NCI-H2029 treated with DMSO at 0.1 percent for 48 hours (cell line): ENCODE measurements at regions not wholly inside any gene's neighbourhood (a gene's known extent, or its start where the extent isn't known, plus 50 kb on each side); places are given as distances from the start of the nearest gene placed in this dataset.

Experiments used
- DNase-seq: peaks from one replicate; lab custom pipeline; 2025; lab: John Stamatoyannopoulos, UW

- DNase-seq = no peak
Measured at GRCh38 chr5:174235221-174236011, 189.9 kb downstream of the NSG2 start.

- no peak for DNase-seq
Measured at GRCh38 chr5:174236070-174236469, 190.6 kb downstream of the NSG2 start.

- no peak for DNase-seq
Measured at GRCh38 chr5:174239718-174240117, 194.2 kb downstream of the NSG2 start.

- no peak for DNase-seq
Measured at GRCh38 chr5:174242573-174242972, 197.1 kb downstream of the NSG2 start.

GRCh38 chr5:174243904-174244303 lies 198.4 kb downstream of the NSG2 start:
- no peak for DNase-seq

GRCh38 chr5:174245516-174246075 lies 200.1 kb downstream of the NSG2 start:
- peak; percentile 67 for DNase-seq

GRCh38 chr5:174246743-174247142 lies 201.2 kb downstream of the NSG2 start:
- DNase-seq = no peak

- no peak for DNase-seq
Measured at GRCh38 chr5:174247301-174247700, 201.8 kb downstream of the NSG2 start.

GRCh38 chr5:174251305-174252000 lies 205.9 kb downstream of the NSG2 start:
- no peak for DNase-seq

GRCh38 chr5:174252121-174252520 lies 206.6 kb downstream of the NSG2 start:
- no peak for DNase-seq

GRCh38 chr5:174259696-174260420 lies 214.4 kb downstream of the NSG2 start:
- no peak for DNase-seq

GRCh38 chr5:174271316-174271715 lies 225.8 kb downstream of the NSG2 start:
- peak; percentile 64 for DNase-seq

- no peak for DNase-seq
Measured at GRCh38 chr5:174272671-174273070, 227.2 kb downstream of the NSG2 start.

- DNase-seq = no peak
Measured at GRCh38 chr5:174273325-174273724, 227.8 kb downstream of the NSG2 start.

GRCh38 chr5:174275959-174276358 lies 230.5 kb downstream of the NSG2 start:
- DNase-seq = no peak

GRCh38 chr5:174281089-174281760 lies 235.7 kb downstream of the NSG2 start:
- DNase-seq = no peak

GRCh38 chr5:174281855-174282254 lies 236.3 kb downstream of the NSG2 start:
- DNase-seq = no peak

- no peak for DNase-seq
Measured at GRCh38 chr5:174282391-174282790, 236.9 kb downstream of the NSG2 start.

GRCh38 chr5:174283211-174284005 lies 237.9 kb downstream of the NSG2 start:
- peak; percentile 77 for DNase-seq

- DNase-seq = no peak
Measured at GRCh38 chr5:174284873-174285272, 239.4 kb downstream of the NSG2 start.

- no peak for DNase-seq
Measured at GRCh38 chr5:174287761-174288160, 242.3 kb downstream of the NSG2 start.
